HUES6 (cell line): ENCODE measurements at regions not wholly inside any gene's neighbourhood (a gene's known extent, or its start where the extent isn't known, plus 50 kb on each side); places are given as distances from the start of the nearest gene placed in this dataset.

Source experiments
- H3K27ac ChIP-seq: 2 replicates; pipeline ENCODE4 v1.7.0; 2013; ENCODE audit warnings: low read depth, mild to moderate bottlenecking, low read length, inconsistent platforms
- H3K27me3 ChIP-seq: 2 replicates; pipeline ENCODE4 v1.6.1; 2013; ENCODE audit warnings: low read length; ENCODE audit not compliant: control insufficient read depth, insufficient read depth
- H3K36me3 ChIP-seq: 2 replicates; pipeline ENCODE4 v1.6.1; 2013; ENCODE audit warnings: low read length; ENCODE audit not compliant: control insufficient read depth, insufficient read depth
- H3K4me1 ChIP-seq: 2 replicates; pipeline ENCODE4 v1.6.1; 2013; ENCODE audit warnings: low read length; ENCODE audit not compliant: control insufficient read depth, insufficient read depth
- H3K4me3 ChIP-seq: 2 replicates; pipeline ENCODE4 v1.5.1; 2013; ENCODE audit warnings: low read depth, low read length
- H3K9ac ChIP-seq: one replicate; pipeline ENCODE4 v1.6.1; 2013; ENCODE audit warnings: mild to moderate bottlenecking, low read length
- H3K9me3 ChIP-seq: 2 replicates; pipeline ENCODE4 v1.6.1; 2013; ENCODE audit warnings: low read depth, low read length; ENCODE audit not compliant: control insufficient read depth, insufficient read depth

- Histone ChIP-seq H3K4me1 (no peaks in the 10 kb centered on the region), H3K9me3 (peaks cover 11% of the 10 kb centered on the region; the same call in 1 of the 2 replicates), H3K27me3 (no peaks in the 10 kb centered on the region), H3K27ac (no peak overlapping the region), H3K36me3 (peaks cover 11% of the 10 kb centered on the region; the same call in 1 of the 2 replicates), H3K9ac (no peak overlapping the region), H3K4me3 (no peak overlapping the region)
These were observed 352.3 kb downstream of the PYDC2 start for GRCh38 chr3:191813245-191813644.

- Histone ChIP-seq H3K9me3 (no peaks in the 10 kb centered on the region), H3K4me3 (no peak overlapping the region), H3K27me3 (no peaks in the 10 kb centered on the region), H3K9ac (no peak overlapping the region), H3K27ac (no peak overlapping the region), H3K36me3 (no peaks in the 10 kb centered on the region; the same call in 1 of the 2 replicates), H3K4me1 (no peaks in the 10 kb centered on the region)
These were observed 387.9 kb downstream of the PYDC2 start for GRCh38 chr3:191848818-191849217.

GRCh38 chr3:191859531-191859930 lies 398.6 kb downstream of the PYDC2 start:
- peaks cover 16% of the 10 kb centered on the region; the same call in 1 of the 2 replicates for H3K36me3 ChIP-seq
- H3K4me1 ChIP-seq: no peaks in the 10 kb centered on the region; the same call in 1 of the 2 replicates
- no peak overlapping the region for H3K9ac ChIP-seq
- no peak overlapping the region for H3K4me3 ChIP-seq
- no peaks in the 10 kb centered on the region for H3K27me3 ChIP-seq
- no peaks in the 10 kb centered on the region; the same call in 1 of the 2 replicates for H3K9me3 ChIP-seq
- H3K27ac ChIP-seq: no peak overlapping the region

GRCh38 chr3:191869738-191870415 lies 408.9 kb downstream of the PYDC2 start:
- Histone ChIP-seq H3K36me3 (no peaks in the 10 kb centered on the region; the same call in 1 of the 2 replicates), H3K4me1 (peaks cover 12% of the 10 kb centered on the region; the same call in 1 of the 2 replicates), H3K27ac (no peak overlapping the region; the same call in 1 of the 2 replicates), H3K27me3 (no peaks in the 10 kb centered on the region), H3K9me3 (peaks cover 2% of the 10 kb centered on the region), H3K4me3 (no peak overlapping the region), H3K9ac (no peak overlapping the region)

- Histone ChIP-seq H3K27me3 (no peaks in the 10 kb centered on the region), H3K4me1 (peaks cover 12% of the 10 kb centered on the region; the same call in 1 of the 2 replicates), H3K36me3 (no peaks in the 10 kb centered on the region; the same call in 1 of the 2 replicates), H3K9me3 (no peaks in the 10 kb centered on the region), H3K27ac (no peak overlapping the region), H3K4me3 (no peak overlapping the region), H3K9ac (no peak overlapping the region)
These were observed 412.8 kb downstream of the PYDC2 start for GRCh38 chr3:191873736-191874135.

- no peak overlapping the region for H3K27ac ChIP-seq
- H3K27me3 ChIP-seq: no peaks in the 10 kb centered on the region
- H3K9me3 ChIP-seq: no peaks in the 10 kb centered on the region
- H3K36me3 ChIP-seq: peaks cover 8% of the 10 kb centered on the region; the same call in 1 of the 2 replicates
- H3K4me3 ChIP-seq: no peak overlapping the region
- H3K9ac ChIP-seq: no peak overlapping the region
- peaks cover 6% of the 10 kb centered on the region; the same call in 1 of the 2 replicates for H3K4me1 ChIP-seq
These were observed 421.3 kb downstream of the PYDC2 start for GRCh38 chr3:191882289-191882688.

- no peak overlapping the region for H3K9ac ChIP-seq
- peaks cover 13% of the 10 kb centered on the region; the same call in 1 of the 2 replicates for H3K36me3 ChIP-seq
- no peaks in the 10 kb centered on the region for H3K27me3 ChIP-seq
- no peak overlapping the region for H3K4me3 ChIP-seq
- no peaks in the 10 kb centered on the region for H3K9me3 ChIP-seq
- H3K4me1 ChIP-seq: peaks cover 6% of the 10 kb centered on the region; the same call in 1 of the 2 replicates
- no peak overlapping the region for H3K27ac ChIP-seq
These were observed 423.2 kb downstream of the PYDC2 start for GRCh38 chr3:191884132-191884531.

GRCh38 chr3:191889106-191889505 lies 428.1 kb downstream of the PYDC2 start:
- Histone ChIP-seq H3K9ac (no peak overlapping the region), H3K4me1 (peaks cover 10% of the 10 kb centered on the region), H3K27ac (no peak overlapping the region; the same call in 1 of the 2 replicates), H3K36me3 (peaks cover 5% of the 10 kb centered on the region; the same call in 1 of the 2 replicates), H3K9me3 (no peaks in the 10 kb centered on the region), H3K27me3 (no peaks in the 10 kb centered on the region), H3K4me3 (no peak overlapping the region)

GRCh38 chr3:191889756-191890155 lies 428.8 kb downstream of the PYDC2 start:
- peaks cover 5% of the 10 kb centered on the region; the same call in 1 of the 2 replicates for H3K36me3 ChIP-seq
- H3K27me3 ChIP-seq: no peaks in the 10 kb centered on the region
- no peak overlapping the region for H3K4me3 ChIP-seq

GRCh38 chr3:191894406-191894805 lies 433.4 kb downstream of the PYDC2 start:
- Histone ChIP-seq H3K4me3 (no peak overlapping the region), H3K9me3 (no peaks in the 10 kb centered on the region), H3K27ac (peak overlapping the region; percentile 44; the same call in 1 of the 2 replicates), H3K4me1 (peaks cover 25% of the 10 kb centered on the region), H3K36me3 (no peaks in the 10 kb centered on the region; the same call in 1 of the 2 replicates), H3K9ac (no peak overlapping the region), H3K27me3 (no peaks in the 10 kb centered on the region)

More at GRCh38 chr3:191889756-191890155, 428.8 kb downstream of the PYDC2 start:
- Histone ChIP-seq H3K27ac (no peak overlapping the region; the same call in 1 of the 2 replicates), H3K9ac (no peak overlapping the region), H3K4me1 (peaks cover 16% of the 10 kb centered on the region), H3K9me3 (no peaks in the 10 kb centered on the region)

GRCh38 chr3:191901741-191902140 lies 440.8 kb downstream of the PYDC2 start:
- peak overlapping the region; percentile 66 for H3K9ac ChIP-seq
- no peaks in the 10 kb centered on the region for H3K9me3 ChIP-seq
- no peaks in the 10 kb centered on the region for H3K27me3 ChIP-seq
- H3K36me3 ChIP-seq: no peaks in the 10 kb centered on the region
- H3K4me1 ChIP-seq: peaks cover 9% of the 10 kb centered on the region; the same call in 1 of the 2 replicates
- H3K27ac ChIP-seq: peak overlapping the region; percentile 94; the same call in 1 of the 2 replicates
- H3K4me3 ChIP-seq: no peak overlapping the region
